Muscle of leg (tissue), 3 donors: ENCODE measurements at regions not wholly inside any gene's neighbourhood (a gene's known extent, or its start where the extent isn't known, plus 50 kb on each side); places are given as distances from the start of the nearest gene placed in this dataset.

ENCODE experiments used
- DNase-seq: peaks from one replicate; pipeline ENCODE4 v3.0.0; 2013
- H3K27ac ChIP-seq: one replicate; pipeline ENCODE4 v1.5.1; 2013; ENCODE audit warnings: mild to moderate bottlenecking, low read length, control low read depth
- H3K27me3 ChIP-seq: one replicate; pipeline ENCODE4 v1.6.1; 2013; ENCODE audit warnings: low read length; ENCODE audit not compliant: control insufficient read depth, insufficient read depth
- H3K36me3 ChIP-seq: one replicate; pipeline ENCODE4 v1.6.1; 2013; ENCODE audit warnings: low read length; ENCODE audit not compliant: control insufficient read depth, insufficient read depth
- H3K4me1 ChIP-seq: one replicate; pipeline ENCODE4 v1.6.1; 2013; ENCODE audit warnings: low read length; ENCODE audit not compliant: control insufficient read depth, insufficient read depth
- H3K4me3 ChIP-seq: one replicate; pipeline ENCODE4 v1.5.1; 2013; ENCODE audit warnings: low read length, control low read depth
- H3K9me3 ChIP-seq: replicated peaks from 2 replicates; pipeline ENCODE4 v1.6.1; 2013; ENCODE audit warnings: low read depth, low read length; ENCODE audit not compliant: control insufficient read depth
- WGBS: methylation state at CpG from one replicate; pipeline ENCODE4 v1.1.5; 2013; ENCODE audit warnings: missing lambda C conversion rate; ENCODE audit not compliant: insufficient coverage; 5-methylcytosine and 5-hydroxymethylcytosine counted together

DNA sequence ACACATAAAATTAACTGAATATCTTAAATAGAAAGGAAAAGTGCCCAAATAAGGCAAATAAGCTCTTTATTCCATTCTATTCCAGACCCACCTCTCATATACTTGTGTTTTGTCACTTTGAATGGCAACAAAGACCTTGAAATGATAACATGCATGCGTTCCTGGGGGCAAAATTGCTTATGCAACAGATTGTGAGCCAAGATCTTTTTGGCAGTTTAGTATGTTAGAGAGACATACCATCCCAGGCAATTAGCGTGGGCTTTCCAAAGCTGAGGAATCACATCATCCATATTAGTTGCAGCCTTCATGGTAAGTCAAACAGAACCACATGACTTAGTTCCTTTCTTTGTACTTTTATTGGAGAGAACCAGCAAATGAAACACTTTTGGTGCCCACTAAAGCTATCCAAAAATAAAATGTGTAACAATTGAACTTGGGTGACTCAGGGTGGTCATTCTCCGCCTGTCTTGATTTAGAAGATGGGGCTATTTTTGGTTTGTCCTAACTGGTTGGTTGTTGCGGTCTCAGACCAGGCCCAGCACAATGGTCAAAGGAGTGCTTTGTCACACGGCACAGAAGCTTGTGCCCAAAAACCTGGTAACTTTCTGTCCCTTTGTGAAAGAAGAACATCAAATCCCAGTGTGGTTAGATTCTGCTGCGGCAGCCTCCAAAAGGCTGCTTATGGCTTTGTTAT is 68.7 kb upstream of the ATF3 start:
- no peaks in the 10 kb centered on the region for H3K36me3 ChIP-seq
- WGBS = 84% methylated on average over 4 of the region's 6 CpGs
- no peak overlapping the region for H3K4me3 ChIP-seq
- no peaks in the 10 kb centered on the region for H3K27me3 ChIP-seq
- no peak for DNase-seq
- no peaks in the 10 kb centered on the region for H3K9me3 ChIP-seq
- no peaks in the 10 kb centered on the region for H3K4me1 ChIP-seq
- H3K27ac ChIP-seq = no peak overlapping the region

GRCh38 chr1:212542761-212543187 is 65.8 kb upstream of the ATF3 start:
- Histone ChIP-seq H3K9me3 (no peaks in the 10 kb centered on the region), H3K27ac (peak overlapping the region; percentile 43)
- DNase-seq = peak; percentile 78

DNA sequence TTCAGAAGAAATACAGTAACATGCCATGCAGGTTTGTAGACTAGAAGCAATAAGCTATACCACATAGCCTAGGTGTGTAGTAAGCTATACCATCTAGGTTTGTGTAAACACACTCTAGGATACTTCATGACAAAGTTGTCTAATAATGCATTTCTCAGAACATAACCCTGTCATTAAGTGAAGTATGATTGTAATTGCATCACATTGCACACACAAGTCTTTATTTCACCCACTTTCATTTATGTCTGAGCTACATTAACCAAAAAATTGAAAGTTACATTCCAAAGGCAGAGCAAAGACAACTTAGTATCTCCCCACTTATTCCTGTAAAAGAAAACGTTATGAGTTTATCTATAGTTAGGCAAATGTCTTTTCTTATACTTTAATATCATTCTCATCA is 64.5 kb upstream of the ATF3 start:
- Histone ChIP-seq H3K9me3 (no peaks in the 10 kb centered on the region), H3K4me3 (no peak overlapping the region), H3K4me1 (no peaks in the 10 kb centered on the region), H3K27ac (no peak overlapping the region), H3K36me3 (no peaks in the 10 kb centered on the region), H3K27me3 (no peaks in the 10 kb centered on the region)
- WGBS = no CpG with 5 or more reads among the region's 1 CpG
- no peak for DNase-seq

More at GRCh38 chr1:212542761-212543187, 65.8 kb upstream of the ATF3 start:
- WGBS = no CpG with 5 or more reads among the region's 5 CpGs
- Histone ChIP-seq H3K36me3 (no peaks in the 10 kb centered on the region), H3K4me1 (no peaks in the 10 kb centered on the region), H3K4me3 (no peak overlapping the region), H3K27me3 (no peaks in the 10 kb centered on the region)

GRCh38 chr1:212545941-212546635 is 62.5 kb upstream of the ATF3 start:
- H3K36me3 ChIP-seq = no peaks in the 10 kb centered on the region
- H3K9me3 ChIP-seq = no peaks in the 10 kb centered on the region
- DNase-seq = peak; percentile 69
- no peaks in the 10 kb centered on the region for H3K27me3 ChIP-seq
- no peak overlapping the region for H3K27ac ChIP-seq
- no peak overlapping the region for H3K4me3 ChIP-seq
- WGBS = no CpG with 5 or more reads among the region's 5 CpGs
- no peaks in the 10 kb centered on the region for H3K4me1 ChIP-seq

- Histone ChIP-seq H3K36me3 (no peaks in the 10 kb centered on the region), H3K4me3 (no peak overlapping the region), H3K27me3 (no peaks in the 10 kb centered on the region), H3K4me1 (no peaks in the 10 kb centered on the region), H3K9me3 (no peaks in the 10 kb centered on the region), H3K27ac (no peak overlapping the region)
- 75% methylated on average over 1 of the region's 4 CpGs for WGBS
- DNase-seq = no peak
These were observed 59.0 kb upstream of the ATF3 start for GRCh38 chr1:212549503-212550017.

GRCh38 chr1:212551929-212552328 is 56.6 kb upstream of the ATF3 start:
- DNase-seq = no peak
- Histone ChIP-seq H3K9me3 (no peaks in the 10 kb centered on the region), H3K27ac (no peak overlapping the region), H3K4me3 (no peak overlapping the region), H3K27me3 (no peaks in the 10 kb centered on the region), H3K36me3 (no peaks in the 10 kb centered on the region), H3K4me1 (no peaks in the 10 kb centered on the region)
- WGBS = no CpG with 5 or more reads among the region's 4 CpGs

- no peak overlapping the region for H3K4me3 ChIP-seq
- H3K27me3 ChIP-seq = no peaks in the 10 kb centered on the region
- H3K4me1 ChIP-seq = peaks cover 5% of the 10 kb centered on the region
- no peaks in the 10 kb centered on the region for H3K9me3 ChIP-seq
- H3K36me3 ChIP-seq = no peaks in the 10 kb centered on the region
- 86% methylated on average over 1 of the region's 4 CpGs for WGBS
- no peak for DNase-seq
- H3K27ac ChIP-seq = no peak overlapping the region
These were observed 54.9 kb upstream of the ATF3 start for GRCh38 chr1:212553676-212554075.

- H3K36me3 ChIP-seq = no peaks in the 10 kb centered on the region
- H3K4me3 ChIP-seq = no peak overlapping the region
- H3K27me3 ChIP-seq = no peaks in the 10 kb centered on the region
- H3K9me3 ChIP-seq = no peaks in the 10 kb centered on the region
- no peak for DNase-seq
- H3K4me1 ChIP-seq = peaks cover 10% of the 10 kb centered on the region
- no peak overlapping the region for H3K27ac ChIP-seq
- 100% methylated on average over 1 of the region's 2 CpGs for WGBS
These were observed 54.2 kb upstream of the ATF3 start for GRCh38 chr1:212554401-212554800.

GRCh38 chr1:212555426-212555825 is 53.1 kb upstream of the ATF3 start:
- no peak overlapping the region for H3K4me3 ChIP-seq
- no CpG with 5 or more reads among the region's 2 CpGs for WGBS
- no peaks in the 10 kb centered on the region for H3K27me3 ChIP-seq
- no peak for DNase-seq
- no peaks in the 10 kb centered on the region for H3K9me3 ChIP-seq
- H3K36me3 ChIP-seq = no peaks in the 10 kb centered on the region
- H3K27ac ChIP-seq = no peak overlapping the region
- peaks cover 10% of the 10 kb centered on the region for H3K4me1 ChIP-seq

- Histone ChIP-seq H3K27me3 (no peaks in the 10 kb centered on the region), H3K4me1 (peaks cover 10% of the 10 kb centered on the region), H3K9me3 (no peaks in the 10 kb centered on the region), H3K36me3 (no peaks in the 10 kb centered on the region), H3K27ac (no peak overlapping the region), H3K4me3 (no peak overlapping the region)
- WGBS = no CpG with 5 or more reads among the region's 3 CpGs
- DNase-seq = no peak
These were observed 51.6 kb upstream of the ATF3 start for GRCh38 chr1:212556822-212557549.
